Naive thymus-derived CD4-positive, alpha-beta T cell (primary cell): ENCODE measurements at regions not wholly inside any gene's neighbourhood (a gene's known extent, or its start where the extent isn't known, plus 50 kb on each side); places are given as distances from the start of the nearest gene placed in this dataset.

Experiments
- ATAC-seq: fragments of 150-1000 bp; cut with Tn5 transposase; 2 replicates; pipeline ENCODE4 v1.10.0; 2021; ENCODE audit warnings: mild to moderate bottlenecking, moderate library complexity
- CTCF ChIA-PET: fragments of 350-600 bp; sonication (Branson Sonifier 250); formaldehyde crosslinking; loops from one replicate; lab custom pipeline; 2021; ENCODE audit warnings: antibody characterized with exemption; lab: Charles Lee
- POLR2A ChIA-PET: fragments of 350-600 bp; sonication (Branson Sonifier 250); formaldehyde crosslinking; loops from one replicate; lab custom pipeline; 2021; ENCODE audit warnings: antibody characterized with exemption, inconsistent platforms; lab: Charles Lee
- DNase-seq, 9 donors: peaks; one replicate each; pipeline versions ENCODE4 v3.0.0 to v3.0.0-alpha.2; 2020 to 2022; ENCODE audit warnings: mixed read lengths in 1 of 9
- H3K27ac ChIP-seq: one replicate; pipeline ENCODE4 v1.7.0; 2013; ENCODE audit warnings: mild to moderate bottlenecking, low read depth, low read length, moderate library complexity
- H3K27me3 ChIP-seq, 2 donors: one replicate each; pipeline ENCODE4 v1.7.0; 2013; ENCODE audit warnings: low read length in 2 of 2, mild to moderate bottlenecking in 2 of 2, moderate library complexity in 2 of 2; ENCODE audit not compliant: control insufficient read depth in 2 of 2, insufficient read depth in 2 of 2
- H3K36me3 ChIP-seq, 3 experiments: 1 replicate in 2 of 3; 2 replicates in 1 of 3; pipeline ENCODE4 v1.7.0; 2013; ENCODE audit warnings: low read length in 3 of 3, mild to moderate bottlenecking in 3 of 3, moderate library complexity in 1 of 3; ENCODE audit not compliant: insufficient read depth in 3 of 3, control insufficient read depth in 2 of 3
- H3K4me1 ChIP-seq, 2 donors: one replicate each; pipeline ENCODE4 v1.7.0; 2013; ENCODE audit warnings: low read length in 2 of 2, mild to moderate bottlenecking in 2 of 2, moderate library complexity in 1 of 2; ENCODE audit not compliant: control insufficient read depth in 2 of 2, insufficient read depth in 2 of 2
- H3K4me3 ChIP-seq: 2 replicates; pipeline ENCODE4 v1.7.0; 2013; ENCODE audit warnings: mild to moderate bottlenecking, low read length
- H3K9me3 ChIP-seq, 3 experiments: 1 replicate in 2 of 3; 2 replicates in 1 of 3; pipeline ENCODE4 v1.7.0; 2013; ENCODE audit warnings: low read length in 3 of 3; ENCODE audit not compliant: control insufficient read depth in 2 of 3
- H3K27ac Mint-ChIP-seq, 9 donors: one replicate each; pipeline ENCODE4 v1.8.0; 2020 to 2022; ENCODE audit warnings: mixed read lengths in 9 of 9, mild to moderate bottlenecking in 8 of 9, moderate library complexity in 5 of 9, inconsistent platforms in 2 of 9
- H3K27me3 Mint-ChIP-seq, 5 donors: one replicate each; pipeline ENCODE4 v1.8.0; 2021 to 2022; ENCODE audit warnings: mixed read lengths in 5 of 5, mild to moderate bottlenecking in 1 of 5
- H3K36me3 Mint-ChIP-seq, 5 donors: one replicate each; pipeline ENCODE4 v1.8.0; 2020 to 2022; ENCODE audit warnings: mixed read lengths in 5 of 5, mild to moderate bottlenecking in 3 of 5, inconsistent platforms in 1 of 5
- H3K4me1 Mint-ChIP-seq, 7 donors: one replicate each; pipeline ENCODE4 v1.8.0; 2020 to 2022; ENCODE audit warnings: mixed read lengths in 7 of 7, mild to moderate bottlenecking in 3 of 7, inconsistent platforms in 1 of 7
- H3K4me3 Mint-ChIP-seq, 10 donors: one replicate each; pipeline ENCODE4 v1.8.0; 2020 to 2022; ENCODE audit warnings: mild to moderate bottlenecking in 10 of 10, mixed read lengths in 10 of 10, moderate library complexity in 6 of 10, inconsistent platforms in 2 of 10
- H3K9me3 Mint-ChIP-seq, 11 donors: one replicate each; pipeline ENCODE4 v1.8.0; 2020 to 2022; ENCODE audit warnings: mixed read lengths in 11 of 11, mild to moderate bottlenecking in 4 of 11, inconsistent platforms in 1 of 11, moderate library complexity in 1 of 11
- intact Hi-C, 2 donors: fragments of 100-400 bp; cut with micrococcal nuclease; formaldehyde crosslinking; loops; one replicate each; pipeline ENCODE4 v1.15.1; 2023

DNA sequence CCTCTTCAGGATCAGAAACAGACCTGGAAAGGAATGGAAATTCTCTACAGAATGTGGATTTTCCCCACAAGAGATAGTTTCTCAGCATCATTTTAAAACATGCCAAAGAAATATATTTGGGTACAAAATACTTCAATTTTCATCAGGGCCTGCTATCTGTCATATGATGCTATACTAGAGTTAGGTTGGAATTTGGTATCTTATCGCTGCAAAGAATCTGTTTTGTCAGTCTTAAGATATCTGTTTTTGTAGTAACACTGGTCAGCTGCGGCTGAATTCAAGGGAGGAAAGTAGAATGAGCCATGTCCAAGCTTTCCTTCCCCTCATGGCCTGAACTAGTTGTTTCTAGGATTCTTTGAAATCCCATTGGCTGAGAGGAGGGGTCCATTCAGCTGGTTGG, 806.4 kb downstream of the KCNA4 start:
- intact Hi-C loops, result no loop called here

DNA sequence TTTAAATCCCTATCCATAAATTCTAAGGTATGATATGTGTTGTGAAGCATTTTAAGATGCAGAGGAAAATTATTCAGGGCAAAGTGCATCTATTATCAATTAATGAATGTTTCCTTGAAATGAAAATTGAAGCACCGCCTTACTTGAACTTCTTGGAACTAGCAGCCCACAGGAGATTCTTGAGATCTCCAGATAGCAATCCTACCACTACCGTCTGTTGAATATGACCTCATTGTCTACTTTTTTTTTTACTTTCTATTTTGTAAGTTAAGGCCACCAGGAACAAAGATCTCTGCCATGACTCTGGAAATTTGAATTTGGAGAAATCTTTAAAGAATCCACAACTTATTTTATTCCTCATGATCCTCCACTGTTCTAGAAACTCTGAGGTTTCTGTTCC, 808.7 kb downstream of the KCNA4 start:
- Histone ChIP-seq H3K4me3 (no peak overlapping the region), H3K9me3 (no peaks in the 10 kb centered on the region), H3K36me3 (no peaks in the 10 kb centered on the region), H3K4me1 (no peaks in the 10 kb centered on the region), H3K27ac (no peak overlapping the region), H3K27me3 (no peaks in the 10 kb centered on the region)
- DNase-seq, result no peak
- intact Hi-C loops, result no loop called here
- ATAC-seq, result no peak
- H3K27ac Mint-ChIP-seq, result no peak overlapping the region
- peaks cover 0 to 21% (median 4%) of the 10 kb centered on the region in 11 donors for H3K9me3 Mint-ChIP-seq
- no peaks in the 10 kb centered on the region for H3K27me3 Mint-ChIP-seq
- H3K4me1 Mint-ChIP-seq, result no peaks in the 10 kb centered on the region
- H3K4me3 Mint-ChIP-seq, result no peak overlapping the region
- CTCF ChIA-PET, result no interaction called here
- POLR2A ChIA-PET, result no interaction called here
- H3K36me3 Mint-ChIP-seq, result no peaks in the 10 kb centered on the region

More for the DNA sequence above, 806.4 kb downstream of the KCNA4 start:
- no peak overlapping the region for H3K27ac Mint-ChIP-seq
- no peaks in the 10 kb centered on the region for H3K27me3 Mint-ChIP-seq
- no peak overlapping the region for H3K4me3 ChIP-seq
- CTCF ChIA-PET, result no interaction called here
- H3K4me3 Mint-ChIP-seq, result no peak overlapping the region
- no peaks in the 10 kb centered on the region for H3K4me1 ChIP-seq
- ATAC-seq, result no peak
- H3K9me3 Mint-ChIP-seq, result peaks cover 0 to 22% (median 4%) of the 10 kb centered on the region in 11 donors
- DNase-seq, result no peak
- POLR2A ChIA-PET, result no interaction called here
- no peaks in the 10 kb centered on the region for H3K4me1 Mint-ChIP-seq
- H3K9me3 ChIP-seq, result no peaks in the 10 kb centered on the region
- H3K27ac ChIP-seq, result no peak overlapping the region
- no peaks in the 10 kb centered on the region for H3K27me3 ChIP-seq
- H3K36me3 ChIP-seq, result no peaks in the 10 kb centered on the region
- H3K36me3 Mint-ChIP-seq, result no peaks in the 10 kb centered on the region

DNA sequence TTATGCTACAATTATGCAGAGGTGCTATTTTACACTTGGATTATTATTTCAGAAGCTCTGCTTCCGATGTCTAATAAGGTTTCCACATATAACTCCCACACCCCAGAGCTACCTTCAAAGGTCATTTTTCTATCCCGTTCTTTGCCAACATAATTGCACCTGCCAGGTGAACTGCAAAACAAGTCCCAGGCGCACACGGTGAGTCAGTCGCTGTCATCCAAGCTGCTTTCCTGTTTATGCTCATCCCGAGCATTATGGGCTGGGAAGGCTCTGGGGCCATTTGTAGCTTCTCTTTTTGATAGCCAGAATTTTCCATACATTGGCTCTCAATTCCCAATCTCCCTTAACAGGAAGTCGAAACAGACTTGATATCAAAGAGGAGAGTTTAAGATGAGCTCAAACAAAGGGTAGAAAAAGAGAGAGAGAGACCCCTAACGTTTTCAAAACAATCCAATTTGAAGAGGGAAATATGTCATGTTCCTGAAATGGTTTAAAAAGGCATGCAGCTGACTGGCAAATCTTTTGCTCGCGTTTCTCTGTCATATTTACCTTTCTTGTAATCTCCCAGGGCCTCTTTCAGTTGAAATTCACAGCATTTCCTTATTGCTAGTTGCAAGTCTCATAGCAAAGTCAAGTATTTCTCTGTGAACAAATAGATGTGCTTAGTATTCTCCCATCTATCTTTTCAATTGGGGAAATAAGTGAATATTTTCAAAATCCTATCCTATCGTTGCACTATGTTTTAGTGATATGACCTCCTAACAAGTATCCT, 815.9 kb downstream of the KCNA4 start:
- Histone ChIP-seq H3K4me3 (no peak overlapping the region), H3K9me3 (no peaks in the 10 kb centered on the region), H3K27ac (no peak overlapping the region), H3K36me3 (no peaks in the 10 kb centered on the region), H3K4me1 (no peaks in the 10 kb centered on the region), H3K27me3 (no peaks in the 10 kb centered on the region)
- no peak for DNase-seq
- H3K36me3 Mint-ChIP-seq, result no peaks in the 10 kb centered on the region
- CTCF ChIA-PET, result no interaction called here
- intact Hi-C loops, result no loop called here
- H3K27ac Mint-ChIP-seq, result no peak overlapping the region
- H3K27me3 Mint-ChIP-seq, result no peaks in the 10 kb centered on the region
- H3K4me1 Mint-ChIP-seq, result no peaks in the 10 kb centered on the region
- H3K9me3 Mint-ChIP-seq, result peaks cover 0 to 8% (median under 1%) of the 10 kb centered on the region in 11 donors
- ATAC-seq, result no peak
- H3K4me3 Mint-ChIP-seq, result no peak overlapping the region
- POLR2A ChIA-PET, result no interaction called here

DNA sequence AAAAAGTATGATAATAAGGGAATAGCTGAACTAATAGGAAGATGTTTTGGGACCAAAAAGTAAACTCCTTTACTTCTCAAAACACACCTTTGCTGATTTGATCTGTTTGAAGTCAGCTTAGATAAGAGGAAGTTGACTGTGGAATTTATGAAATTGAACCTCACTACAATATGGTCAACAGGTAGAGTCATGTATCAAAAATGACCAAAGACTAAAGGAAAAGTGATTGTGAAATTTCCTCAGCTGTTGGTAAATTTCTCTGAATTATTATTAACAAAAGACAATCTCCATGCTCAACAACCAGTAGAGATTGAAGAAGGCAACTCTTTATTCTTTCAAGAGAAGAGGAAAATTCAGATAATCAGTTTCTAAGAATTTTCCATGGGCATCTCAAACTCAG, 826.5 kb downstream of the KCNA4 start:
- Histone ChIP-seq H3K36me3 (no peaks in the 10 kb centered on the region), H3K27ac (no peak overlapping the region), H3K4me3 (no peak overlapping the region), H3K4me1 (no peaks in the 10 kb centered on the region), H3K27me3 (no peaks in the 10 kb centered on the region), H3K9me3 (no peaks in the 10 kb centered on the region)
- Mint-ChIP-seq H3K27ac (no peak overlapping the region), H3K4me3 (no peak overlapping the region), H3K9me3 (peaks cover 0 to 8% (median 3%) of the 10 kb centered on the region in 11 donors), H3K4me1 (no peaks in the 10 kb centered on the region), H3K36me3 (no peaks in the 10 kb centered on the region), H3K27me3 (no peaks in the 10 kb centered on the region)
- intact Hi-C loops, result no loop called here
- POLR2A ChIA-PET, result no interaction called here
- ATAC-seq, result no peak
- CTCF ChIA-PET, result no interaction called here
- DNase-seq, result no peak

DNA sequence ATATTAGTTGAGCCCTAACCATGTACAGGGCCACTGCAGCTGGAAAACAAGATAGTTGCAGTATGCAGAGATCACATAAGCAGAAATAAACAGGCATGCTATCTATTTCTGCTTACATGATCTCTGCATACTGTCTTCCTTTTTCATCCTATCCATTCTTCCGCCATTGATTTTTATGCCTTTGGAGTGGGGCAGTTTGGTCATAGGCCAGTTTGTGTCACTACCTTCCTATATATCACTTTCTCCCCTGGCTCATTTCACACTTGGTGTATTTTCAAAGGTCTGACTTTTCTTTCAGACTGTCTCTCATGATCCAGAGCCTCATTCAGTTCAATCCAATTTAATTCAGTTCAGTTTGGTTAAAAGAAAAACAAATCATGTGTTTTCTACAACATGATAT, 829.6 kb downstream of the KCNA4 start:
- H3K36me3 Mint-ChIP-seq, result no peaks in the 10 kb centered on the region
- intact Hi-C loops, result no loop called here
- H3K36me3 ChIP-seq, result no peaks in the 10 kb centered on the region
- no peaks in the 10 kb centered on the region for H3K9me3 ChIP-seq
- H3K4me1 Mint-ChIP-seq, result no peaks in the 10 kb centered on the region
- ChIA-PET CTCF (no interaction called here), POLR2A (no interaction called here)
- H3K4me1 ChIP-seq, result no peaks in the 10 kb centered on the region
- no peak overlapping the region for H3K27ac ChIP-seq
- no peak overlapping the region for H3K4me3 ChIP-seq
- H3K27me3 Mint-ChIP-seq, result no peaks in the 10 kb centered on the region
- peaks cover 0 to 10% (median 5%) of the 10 kb centered on the region in 11 donors for H3K9me3 Mint-ChIP-seq
- no peak for ATAC-seq
- H3K4me3 Mint-ChIP-seq, result no peak overlapping the region
- no peaks in the 10 kb centered on the region for H3K27me3 ChIP-seq
- DNase-seq, result no peak
- no peak overlapping the region for H3K27ac Mint-ChIP-seq

DNA sequence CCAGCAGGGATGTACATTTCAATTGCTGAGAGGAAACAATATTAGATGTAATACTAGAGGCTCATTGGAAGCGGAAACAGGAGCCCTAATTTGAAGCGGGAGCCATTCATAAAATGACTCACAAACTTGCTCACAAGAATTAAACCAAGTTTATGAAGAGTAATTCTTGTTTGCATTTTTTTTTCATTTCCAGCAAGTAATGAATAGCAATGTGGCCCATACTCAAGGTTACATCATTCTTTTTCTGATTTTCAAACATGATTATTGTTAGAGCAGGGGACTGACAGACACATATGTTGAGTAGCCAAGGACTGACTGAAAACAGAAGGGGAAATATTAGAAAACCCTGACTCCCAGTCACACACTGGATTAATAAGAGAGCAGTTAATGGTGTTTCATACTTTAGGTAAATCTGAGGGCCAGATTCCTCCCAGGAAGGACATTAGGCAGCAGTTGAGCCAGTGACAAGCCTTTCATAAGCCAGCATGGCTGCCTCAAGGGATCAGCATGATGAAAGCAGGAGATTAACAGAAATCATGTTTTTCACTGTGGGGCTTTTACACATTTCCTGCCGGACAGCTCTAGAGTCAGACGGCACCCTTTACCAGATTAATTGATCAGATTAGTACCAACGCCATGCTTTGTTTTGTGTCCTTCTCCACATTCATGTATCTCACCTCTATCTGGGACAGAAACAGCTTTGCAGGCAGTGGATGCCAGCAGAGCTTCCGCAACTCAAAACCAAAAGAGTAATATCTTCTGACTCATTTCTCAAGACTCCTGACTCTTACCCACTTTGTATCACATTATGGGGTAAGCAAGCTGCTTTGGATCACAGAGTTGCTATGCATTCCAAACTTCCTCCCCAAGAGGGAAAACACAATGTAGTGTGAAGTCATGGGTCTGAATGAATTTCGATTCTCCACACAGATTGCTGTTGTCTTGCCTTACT, 831.6 kb downstream of the KCNA4 start:
- ChIA-PET CTCF (no interaction called here), POLR2A (no interaction called here)
- H3K9me3 ChIP-seq, result peaks cover 0 to 8% (median 0%) of the 10 kb centered on the region in 3 experiments
- no peaks in the 10 kb centered on the region for H3K36me3 ChIP-seq
- H3K27ac ChIP-seq, result no peak overlapping the region
- no peaks in the 10 kb centered on the region for H3K4me1 Mint-ChIP-seq
- H3K4me3 ChIP-seq, result no peak overlapping the region
- ATAC-seq (no peak), DNase-seq (no peak)
- no peaks in the 10 kb centered on the region for H3K27me3 ChIP-seq
- H3K27ac Mint-ChIP-seq, result no peak overlapping the region
- intact Hi-C loops, result no loop called here
- no peaks in the 10 kb centered on the region for H3K36me3 Mint-ChIP-seq
- H3K9me3 Mint-ChIP-seq, result peaks cover 0 to 14% (median 9%) of the 10 kb centered on the region in 11 donors
- H3K4me3 Mint-ChIP-seq, result no peak overlapping the region
- no peaks in the 10 kb centered on the region for H3K27me3 Mint-ChIP-seq
- H3K4me1 ChIP-seq, result no peaks in the 10 kb centered on the region
